NCI-H748 (cell line): ENCODE measurements at regions not wholly inside any gene's neighbourhood (a gene's known extent, or its start where the extent isn't known, plus 50 kb on each side); places are given as distances from the start of the nearest gene placed in this dataset.
"Not testable (repeated sequence)": the region's sequence is repeated elsewhere in the genome, so short reads cannot be mapped to it uniquely, and the experiment has no call there.

Source experiments
- DNase-seq: peaks from one replicate; lab custom pipeline; 2025; ENCODE audit not compliant: unreplicated experiment; lab: John Stamatoyannopoulos, UW

DNA sequence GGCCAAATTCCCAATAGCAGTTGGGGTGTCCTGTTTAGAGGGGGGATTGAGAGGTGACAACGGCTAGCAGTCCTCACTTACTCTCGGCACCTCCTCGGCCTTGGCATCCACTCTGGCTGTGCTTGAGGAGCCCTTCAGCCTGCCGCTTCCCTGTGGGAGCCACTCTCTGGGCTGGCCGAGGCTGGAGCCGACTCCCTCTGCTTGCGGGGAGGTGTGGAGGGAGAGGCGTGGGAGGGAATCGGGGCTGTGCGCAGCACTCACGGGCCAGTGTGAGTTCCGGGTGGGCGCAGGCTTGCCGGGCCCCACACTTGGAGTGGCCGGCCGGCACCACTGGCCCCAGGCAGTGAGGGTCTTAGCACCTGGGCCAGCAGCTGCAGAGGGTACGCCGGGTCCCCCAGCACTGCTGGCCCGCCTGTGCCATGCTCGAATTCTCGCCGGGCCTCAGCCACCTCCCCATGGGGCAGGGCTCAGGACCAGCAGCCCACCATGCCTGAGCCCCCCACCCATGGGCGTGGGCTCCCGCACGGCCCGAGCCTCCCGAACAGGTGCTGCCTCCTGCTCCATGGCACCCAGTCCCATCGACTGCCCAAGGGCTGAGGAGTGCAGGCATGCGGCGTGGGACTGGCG is 705.9 kb upstream of the ZNF804A start:
- DNase-seq = no peak

DNA sequence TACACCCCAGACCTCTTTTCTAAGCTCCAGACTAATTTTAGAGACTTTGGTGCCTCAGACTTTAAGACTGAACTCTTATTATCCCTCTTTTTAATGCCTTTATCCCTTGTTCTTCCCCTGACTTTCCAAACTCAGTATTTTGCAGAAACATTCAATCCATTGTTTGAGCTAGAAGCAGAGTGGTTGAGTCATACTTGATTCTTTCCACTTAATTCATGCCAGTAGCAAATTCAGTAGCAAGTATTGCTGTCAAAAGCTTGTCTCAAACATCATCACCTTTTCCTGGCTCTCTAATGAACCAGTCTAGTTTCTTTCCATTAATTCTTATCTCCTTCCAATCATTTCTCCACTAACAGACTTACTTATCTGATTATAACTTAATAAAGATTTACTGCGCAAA is 699.7 kb upstream of the ZNF804A start:
- no peak for DNase-seq

DNA sequence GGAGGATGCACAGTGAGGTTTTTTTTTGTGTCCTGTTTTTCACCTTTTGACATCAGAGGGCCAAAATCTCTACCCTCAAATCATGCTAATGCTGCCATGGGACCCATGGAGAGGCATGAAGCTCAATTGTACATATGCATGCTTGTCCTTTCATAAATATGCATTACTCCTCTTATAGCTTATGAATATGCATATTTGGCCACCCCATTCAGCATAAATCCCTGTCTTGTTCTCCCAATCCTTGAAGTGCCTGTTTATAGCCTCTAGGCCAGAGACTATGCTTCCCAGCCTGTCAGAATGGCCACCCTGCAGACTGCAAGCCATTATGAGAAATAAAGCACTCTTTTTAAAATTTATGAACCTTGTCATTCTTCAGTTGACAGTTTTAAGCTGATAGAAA is 696.4 kb upstream of the ZNF804A start:
- no peak for DNase-seq

DNA sequence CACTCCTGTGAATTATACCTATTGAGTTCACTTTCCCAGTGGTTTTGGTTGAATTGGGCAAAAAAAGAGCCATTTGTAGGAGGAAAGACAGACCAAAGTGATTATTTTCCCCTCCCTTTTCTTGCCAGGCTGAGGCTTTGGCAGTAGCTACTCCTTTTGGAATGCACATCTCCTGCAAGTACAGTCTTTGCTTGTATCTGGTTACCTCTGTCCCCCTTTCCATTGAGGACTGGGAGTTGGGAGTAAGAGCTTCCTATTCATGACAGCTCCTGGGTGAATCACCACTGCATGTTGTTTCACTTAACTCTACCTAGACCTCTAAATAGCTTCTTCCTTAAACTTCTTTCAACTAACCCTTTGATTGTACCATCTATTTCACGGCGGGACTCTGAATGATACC is 695.3 kb upstream of the ZNF804A start:
- no peak for DNase-seq

DNA sequence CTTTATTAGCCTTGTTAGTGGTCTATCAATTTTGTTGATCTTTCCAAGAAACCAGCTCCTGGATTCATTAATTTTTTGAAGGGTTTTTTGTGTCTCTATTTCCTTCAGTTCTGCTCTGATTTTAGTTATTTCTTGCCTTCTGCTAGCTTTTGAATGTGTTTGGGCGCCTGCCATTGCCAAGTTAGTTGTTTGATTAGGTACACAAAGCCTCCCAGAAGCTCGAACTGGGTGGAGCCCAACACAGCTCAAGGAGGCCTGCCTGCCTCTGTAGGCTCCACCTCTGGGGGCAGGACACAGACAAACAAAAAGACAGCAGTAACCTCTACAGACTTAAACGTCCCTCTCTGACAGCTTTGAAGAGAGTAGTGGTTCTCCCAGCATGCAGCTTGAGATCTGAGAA is 682.3 kb upstream of the ZNF804A start:
- DNase-seq = peak; percentile 21

DNA sequence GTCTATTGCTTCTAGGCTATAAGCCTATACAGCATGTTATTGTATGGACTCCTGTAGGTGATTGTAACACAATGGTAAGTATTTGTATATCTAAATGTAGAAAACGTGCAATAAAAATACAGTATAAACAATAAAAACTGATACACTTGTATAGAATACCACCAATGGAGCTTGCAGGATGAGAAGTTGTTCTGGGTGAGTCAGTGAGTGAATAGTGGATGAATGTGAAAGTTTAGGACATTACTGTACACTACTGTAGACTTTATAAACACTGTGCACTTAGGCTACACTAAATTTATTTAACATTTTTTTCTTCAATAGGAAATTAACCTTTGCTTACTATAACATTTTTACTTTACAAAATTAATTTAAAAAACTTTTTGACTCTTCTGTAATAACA is 679.2 kb upstream of the ZNF804A start:
- no peak for DNase-seq

DNA sequence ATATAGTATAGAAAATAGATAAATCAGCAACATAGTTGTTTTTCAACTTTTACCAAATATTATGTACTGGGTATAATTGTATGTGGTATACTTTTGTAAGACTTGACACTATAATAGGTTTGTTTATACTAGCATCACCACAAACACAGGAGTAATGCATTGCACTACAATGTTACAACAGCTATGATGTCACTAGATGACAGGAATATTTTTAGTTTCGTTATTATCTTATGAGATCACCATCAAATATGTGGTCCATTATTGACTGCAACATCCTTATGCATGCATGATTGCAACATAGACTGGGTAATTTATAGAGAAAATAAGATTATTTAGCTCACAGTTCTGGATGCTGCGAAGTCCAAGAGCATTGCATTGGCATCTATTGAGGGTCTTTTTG is 678.4 kb upstream of the ZNF804A start:
- DNase-seq = no peak

DNA sequence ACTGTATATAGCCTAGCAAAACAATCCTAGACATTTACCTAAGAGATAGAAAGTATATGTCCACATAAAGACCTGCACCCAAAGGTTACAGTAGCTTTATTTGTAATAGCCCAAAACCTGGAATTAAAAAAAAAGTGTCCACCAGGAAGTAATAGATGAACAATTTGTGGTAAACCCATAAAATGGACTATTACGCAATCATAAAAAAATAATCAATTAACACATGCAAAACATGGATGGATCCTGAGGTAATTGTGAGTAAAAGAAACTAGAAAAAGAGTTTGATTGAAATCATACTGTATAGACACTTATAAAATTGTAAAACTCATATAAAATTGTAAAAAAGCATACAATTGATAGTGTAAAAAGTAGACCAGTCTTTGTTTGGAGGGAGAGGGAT is 673.0 kb upstream of the ZNF804A start:
- DNase-seq = no peak

DNA sequence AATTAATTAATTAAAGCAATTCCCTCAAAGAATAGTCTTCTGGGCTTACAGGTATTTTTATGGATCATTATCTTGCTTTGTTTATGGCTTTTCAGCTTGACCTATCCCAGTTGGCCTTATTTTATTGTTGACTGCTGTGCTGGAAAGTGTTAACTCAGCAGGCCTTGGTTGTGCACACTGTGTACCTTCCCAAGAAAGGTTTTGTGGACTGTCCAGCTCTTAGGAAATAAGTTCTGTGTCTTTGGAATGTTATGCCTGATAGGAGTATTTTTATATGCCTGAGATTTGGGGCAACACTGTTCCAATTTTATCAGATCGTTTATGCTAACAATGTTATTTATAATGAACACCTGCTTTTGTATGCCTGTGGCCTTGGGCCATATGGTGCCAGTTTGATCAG is 671.9 kb upstream of the ZNF804A start:
- DNase-seq = no peak

DNA sequence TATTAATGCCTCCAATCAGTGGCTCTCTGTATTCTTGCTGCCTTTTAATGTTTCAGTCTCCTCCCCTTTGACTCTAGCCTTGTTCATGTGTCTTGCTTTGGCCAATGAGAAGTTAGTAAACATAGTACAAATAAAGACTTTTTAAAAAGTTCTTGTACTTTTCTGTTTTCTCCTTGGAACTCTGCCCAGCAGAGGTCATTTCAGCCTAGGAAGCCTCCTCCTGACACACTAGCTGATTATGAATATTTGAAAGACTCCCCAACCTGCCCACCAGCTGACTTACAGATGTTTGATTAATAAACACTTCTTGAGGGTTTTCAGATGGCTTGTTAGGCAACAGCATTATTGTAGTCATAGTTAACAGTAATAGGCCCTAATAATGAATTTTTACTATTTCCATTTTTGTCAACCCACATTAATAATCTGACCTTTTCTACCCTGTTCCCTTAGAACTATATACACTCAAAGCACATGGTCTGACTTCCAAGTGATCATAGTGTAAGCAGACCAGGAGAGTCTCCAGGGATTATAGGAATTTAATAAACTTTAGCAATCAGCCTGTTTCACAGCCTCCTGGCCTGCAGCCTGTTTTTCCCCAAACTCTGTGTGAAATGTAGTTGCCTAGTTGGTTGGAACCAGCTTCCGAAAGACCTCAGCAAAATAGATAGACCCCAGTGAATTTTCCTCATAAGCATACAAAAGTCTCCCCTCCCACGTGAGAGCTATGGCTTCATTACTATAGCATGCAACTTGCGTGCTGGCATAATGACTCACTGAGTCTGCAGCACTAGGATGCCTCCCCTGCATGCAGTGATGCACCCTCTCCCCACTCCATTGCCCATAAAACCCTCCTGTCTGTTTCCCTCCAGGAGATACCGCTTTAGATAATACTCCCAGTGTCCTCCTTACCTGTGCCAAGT is 670.7 kb upstream of the ZNF804A start:
- DNase-seq = no peak

DNA sequence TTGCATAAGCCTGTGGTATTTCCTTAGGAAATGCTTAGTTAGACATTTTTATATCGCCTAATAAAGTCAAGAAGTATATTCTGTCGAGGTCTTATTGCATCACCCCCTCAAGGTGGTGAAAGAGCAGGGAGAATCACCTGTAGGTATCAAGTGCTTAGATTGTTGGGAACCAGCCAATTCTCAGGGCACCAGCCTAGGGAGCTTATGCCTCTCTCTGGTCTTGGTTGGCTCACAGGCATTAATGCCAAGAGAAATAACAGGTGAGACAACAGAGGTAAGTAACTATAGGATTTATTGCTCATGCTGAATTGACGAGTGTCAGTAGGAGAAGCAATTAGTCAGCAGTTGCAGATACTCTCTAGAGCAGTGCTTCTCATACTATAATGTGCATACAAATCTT is 663.3 kb upstream of the ZNF804A start:
- peak; percentile 36 for DNase-seq

DNA sequence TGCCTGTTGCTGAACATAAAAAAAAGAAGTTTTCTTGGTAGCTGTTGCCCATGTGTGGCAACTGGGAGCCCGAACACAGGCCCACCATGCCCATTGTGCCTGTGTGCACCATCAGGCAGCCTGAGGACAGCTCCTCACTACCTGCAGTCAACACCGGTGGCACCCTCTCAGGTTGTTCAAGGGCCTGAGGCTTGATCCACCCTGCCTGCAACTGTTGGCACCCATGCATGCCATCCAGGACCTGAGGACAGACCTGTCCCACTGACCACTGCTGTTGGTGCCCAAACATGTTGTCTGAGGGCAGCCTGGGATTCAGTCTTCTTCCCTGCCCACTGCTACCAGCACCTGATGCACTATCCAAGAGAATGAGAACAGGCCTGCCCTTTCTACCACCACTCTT is 661.1 kb upstream of the ZNF804A start:
- no peak for DNase-seq

DNA sequence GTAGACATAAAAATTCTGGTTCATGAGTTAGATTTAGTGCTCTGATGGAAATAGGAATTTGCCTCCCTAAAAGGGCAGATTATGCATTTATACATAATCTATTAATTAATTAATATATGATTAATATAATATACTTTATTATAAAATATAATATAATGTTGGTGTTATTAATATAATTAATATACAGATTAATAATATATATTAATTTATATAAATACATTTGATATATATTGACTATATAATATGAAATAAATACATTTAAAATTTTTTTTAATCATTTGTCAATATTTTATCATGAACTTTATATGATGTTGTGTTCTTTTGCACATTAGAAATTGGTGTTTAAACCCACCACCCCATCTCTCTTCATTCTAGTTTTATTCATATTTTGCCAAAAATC is 652.1 kb upstream of the ZNF804A start:
- no peak for DNase-seq

DNA sequence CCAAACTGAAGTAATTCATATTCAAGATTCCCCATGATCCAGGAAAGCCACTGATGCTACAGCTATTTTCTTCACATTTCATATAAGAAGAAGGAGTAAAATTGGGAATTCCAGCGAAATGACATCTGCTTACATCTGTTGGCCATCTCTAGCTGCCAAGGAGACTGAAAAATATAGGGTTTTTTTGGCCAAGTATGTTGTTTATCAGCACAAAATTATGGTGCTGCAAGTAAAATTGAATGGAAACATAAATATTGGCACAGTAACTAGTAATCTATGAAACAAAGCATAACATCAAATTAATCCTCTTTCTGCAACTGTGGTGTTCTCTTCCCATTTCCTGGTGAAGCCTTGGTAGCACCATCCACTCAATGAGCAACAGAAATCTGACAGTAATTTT is 649.5 kb upstream of the ZNF804A start:
- DNase-seq = no peak

DNA sequence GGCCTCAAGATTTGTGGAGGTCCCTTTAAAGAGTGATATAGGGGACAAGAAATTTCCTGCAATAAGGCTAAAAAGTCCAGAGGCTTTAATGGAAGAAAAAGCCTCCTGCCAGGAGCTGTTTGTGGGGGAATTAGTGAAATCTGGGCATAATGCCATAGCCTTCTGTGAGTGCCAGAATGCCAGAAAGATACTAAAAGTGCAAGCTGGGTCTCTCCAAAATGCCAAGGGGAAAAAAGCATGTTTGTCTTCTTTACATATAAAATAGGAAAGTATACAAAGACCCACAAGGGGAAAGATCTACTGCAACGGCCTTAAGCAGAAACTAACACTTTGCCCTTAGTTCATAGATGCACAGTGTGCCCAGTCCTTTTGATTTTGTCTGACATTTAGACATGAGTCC is 647.7 kb upstream of the ZNF804A start:
- no peak for DNase-seq

DNA sequence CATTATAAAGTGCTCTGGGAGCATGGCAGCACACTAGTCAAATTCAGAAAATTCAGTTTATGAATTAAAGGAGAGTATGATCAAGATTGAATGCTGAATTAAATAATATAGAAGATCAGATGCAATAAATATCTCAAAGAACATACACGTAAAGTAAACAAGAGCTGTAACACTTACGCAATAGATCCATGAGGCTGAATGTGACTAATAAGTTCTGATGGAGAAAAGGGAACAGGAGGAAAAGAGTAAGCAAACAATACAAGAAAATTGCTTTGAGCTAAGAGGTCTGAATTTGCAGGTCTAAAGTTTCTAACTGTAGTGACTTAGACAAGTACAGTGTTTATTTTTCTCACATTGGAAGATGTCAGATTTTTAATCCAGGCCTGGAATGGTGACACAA is 646.7 kb upstream of the ZNF804A start:
- DNase-seq = no peak

DNA sequence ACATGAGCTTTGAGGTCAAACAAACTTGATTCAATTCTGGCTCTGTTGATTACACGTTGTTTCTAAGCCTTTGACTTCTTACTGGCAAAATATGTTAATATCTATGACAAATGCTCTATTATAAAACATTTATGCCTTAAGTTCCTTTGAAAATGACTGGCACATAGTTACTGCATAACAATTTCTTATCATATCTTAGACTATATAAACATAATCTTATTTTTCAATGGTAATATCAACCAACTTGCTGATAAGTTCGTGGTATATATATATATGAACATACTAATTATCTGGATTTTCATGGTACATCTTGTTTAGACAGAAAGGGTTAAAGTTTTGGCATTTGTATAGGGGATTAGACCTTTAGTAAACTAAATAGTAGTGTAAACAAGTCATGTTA is 645.6 kb upstream of the ZNF804A start:
- no peak for DNase-seq

DNA sequence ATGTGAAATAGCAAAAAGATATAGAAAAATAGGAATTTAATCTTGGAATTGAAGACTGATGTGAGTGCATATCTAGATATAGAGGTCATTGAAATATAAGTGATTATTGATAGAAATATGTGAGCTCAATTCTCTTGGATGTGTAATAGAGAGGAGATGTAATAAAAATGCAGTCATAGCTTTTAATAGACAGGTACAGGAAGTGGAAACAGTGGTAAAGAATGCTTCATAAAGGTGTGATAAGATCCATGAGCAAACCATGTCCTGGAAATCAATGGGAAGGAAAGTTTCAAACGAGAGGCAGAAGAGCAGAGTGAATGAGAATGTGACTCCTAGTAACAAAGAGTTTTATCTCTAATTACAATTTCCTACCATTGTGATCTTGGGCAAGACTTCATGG is 634.7 kb upstream of the ZNF804A start:
- no peak for DNase-seq

DNA sequence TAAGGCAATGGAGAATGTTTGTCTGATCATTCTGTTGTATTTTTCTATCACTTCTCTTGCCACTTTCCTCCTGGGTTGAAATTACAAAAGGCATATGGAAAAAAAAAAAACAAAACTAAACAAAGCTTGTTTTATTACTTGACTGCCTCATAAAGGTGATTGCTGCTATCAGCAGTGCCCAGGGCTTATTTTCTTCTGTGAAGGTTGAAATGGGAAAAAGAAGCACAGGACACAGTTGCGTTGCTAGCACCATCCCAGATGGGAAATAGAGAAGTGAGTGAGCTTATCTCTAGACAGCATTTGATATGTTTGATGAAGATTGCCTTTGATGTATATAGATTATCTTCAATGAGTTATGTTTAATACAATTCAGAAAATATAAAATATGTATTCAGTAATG is 633.8 kb upstream of the ZNF804A start:
- DNase-seq = no peak

DNA sequence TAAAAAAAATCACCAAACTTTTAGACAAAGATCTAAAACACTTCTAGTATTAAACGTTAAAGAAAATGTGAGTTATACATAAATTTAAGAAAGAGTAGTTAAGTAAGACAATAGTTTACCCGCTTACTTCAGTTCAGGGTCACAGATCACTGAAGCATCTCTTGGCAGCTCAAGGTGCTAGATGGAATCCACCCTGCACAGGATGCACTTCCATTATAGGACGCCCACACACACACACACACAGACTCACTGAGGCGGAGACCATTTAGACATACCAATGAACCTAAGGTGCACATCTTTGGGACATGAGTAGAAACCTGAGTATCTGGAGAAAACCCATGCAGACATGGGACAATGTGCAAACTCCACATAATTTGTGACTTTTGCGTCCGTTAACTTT is 630.6 kb upstream of the ZNF804A start:
- DNase-seq = no peak

DNA sequence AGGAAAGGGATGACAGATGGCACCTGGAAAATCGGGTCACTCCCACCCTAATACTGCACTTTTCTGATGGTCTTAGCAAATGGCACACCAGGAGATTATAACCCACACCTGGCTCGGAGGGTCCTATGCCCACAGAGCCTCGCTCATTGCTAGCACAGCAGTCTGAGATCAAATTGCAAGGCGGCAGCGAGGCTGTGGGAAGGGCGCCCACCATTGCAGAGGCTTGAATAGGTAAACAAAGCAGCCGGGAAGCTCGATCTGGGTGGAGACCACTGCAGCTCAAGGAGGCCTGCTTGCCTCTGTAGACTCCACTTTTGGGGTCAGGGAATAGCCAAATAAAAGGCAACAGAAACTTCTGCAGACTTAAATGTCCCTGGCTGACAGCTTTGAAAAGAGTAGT is 622.7 kb upstream of the ZNF804A start:
- DNase-seq = not testable (repeated sequence)

DNA sequence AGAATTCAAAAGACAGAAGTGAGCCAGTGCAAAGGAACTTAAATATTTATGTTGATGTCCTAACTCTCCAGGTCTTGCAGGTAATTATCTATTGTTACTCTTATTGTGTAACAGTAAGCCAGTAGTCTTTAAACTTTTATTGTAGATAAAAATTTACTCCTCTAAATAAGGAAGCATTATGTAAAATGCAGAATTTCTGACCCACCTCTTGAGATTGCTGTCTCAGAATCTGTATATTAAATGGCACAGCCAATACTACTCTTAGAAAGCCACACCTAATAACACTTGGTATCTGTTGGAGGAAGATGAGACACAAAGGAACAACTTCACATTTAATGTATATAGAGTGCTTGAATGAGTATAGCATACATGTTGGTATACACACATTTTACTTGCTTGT is 613.5 kb upstream of the ZNF804A start:
- no peak for DNase-seq

DNA sequence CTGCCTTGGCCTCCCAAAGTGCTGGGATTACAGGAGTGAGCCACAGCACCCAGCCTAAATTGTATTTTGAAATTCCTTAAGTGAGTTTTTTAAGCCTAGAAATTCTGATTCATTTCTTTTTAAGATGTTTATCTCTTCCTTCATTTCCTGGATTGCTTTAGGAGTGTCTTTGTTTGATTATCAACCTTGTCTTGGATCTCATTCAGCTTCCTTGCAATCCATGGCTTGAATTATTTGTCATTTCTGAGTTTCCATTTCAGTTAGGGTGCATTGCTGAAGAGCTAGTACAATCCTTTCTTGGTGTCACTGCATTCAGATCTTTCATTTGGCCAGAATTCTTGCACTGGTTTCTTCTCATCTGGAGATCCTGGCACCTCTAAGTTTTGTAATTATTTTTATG is 606.4 kb upstream of the ZNF804A start:
- DNase-seq = no peak
